IMR-90 (cell line): ENCODE measurements at regions not wholly inside any gene's neighbourhood (a gene's known extent, or its start where the extent isn't known, plus 50 kb on each side); places are given as distances from the start of the nearest gene placed in this dataset.

Experiments used
- BHLHE40 ChIP-seq: fragments of 150-350 bp; IDR thresholded peaks from 2 replicates; pipeline ENCODE4 v1.6.1; 2016; ENCODE audit warnings: mild to moderate bottlenecking, low read depth, low read length
- CEBPB ChIP-seq: IDR thresholded peaks from 2 replicates; pipeline ENCODE4 v1.6.1; 2012; ENCODE audit warnings: low read depth, low read length, improper control_type of control experiment
- ELK1 ChIP-seq: fragments of 150-350 bp; IDR thresholded peaks from 2 replicates; pipeline ENCODE4 v1.6.1; 2016; ENCODE audit warnings: low read depth, mild to moderate bottlenecking, low read length, moderate library complexity, borderline replicate concordance
- FOS ChIP-seq: fragments of 150-350 bp; IDR thresholded peaks from 2 replicates; pipeline ENCODE4 v1.6.1; 2016; ENCODE audit warnings: low read depth, low read length
- POLR2A ChIP-seq: IDR thresholded peaks from 2 replicates; pipeline ENCODE4 v1.6.1; 2012; ENCODE audit warnings: mild to moderate bottlenecking, low read depth, low read length
- RAD21 ChIP-seq: IDR thresholded peaks from 2 replicates; pipeline ENCODE4 v1.6.1; 2012; ENCODE audit warnings: low read length, improper control_type of control experiment
- RCOR1 ChIP-seq: IDR thresholded peaks from 2 replicates; pipeline ENCODE4 v1.6.1; 2012; ENCODE audit warnings: mild to moderate bottlenecking, low read length, improper control_type of control experiment; ENCODE audit not compliant: insufficient replicate concordance
- RFX5 ChIP-seq: IDR thresholded peaks from 2 replicates; pipeline ENCODE4 v1.8.0; 2012; ENCODE audit warnings: low read depth, mild to moderate bottlenecking, low read length, moderate library complexity
- SMC3 ChIP-seq: fragments of 150-350 bp; IDR thresholded peaks from 2 replicates; pipeline ENCODE4 v1.6.1; 2016; ENCODE audit warnings: low read depth, mild to moderate bottlenecking, antibody characterized with exemption, low read length, moderate library complexity
- TF ChIP-seq, protein P1 (sequence below): conservative IDR thresholded peaks from 2 replicates; pipeline ENCODE4 v1.5.1; 2012; ENCODE audit warnings: mild to moderate bottlenecking, low read depth, low read length, improper control_type of control experiment
- TF ChIP-seq, protein P2 (sequence below): fragments of 150-350 bp; IDR thresholded peaks from 2 replicates; pipeline ENCODE4 v1.6.1; 2017; ENCODE audit warnings: mild to moderate bottlenecking, antibody characterized with exemption, low read length, low read depth

DNA sequence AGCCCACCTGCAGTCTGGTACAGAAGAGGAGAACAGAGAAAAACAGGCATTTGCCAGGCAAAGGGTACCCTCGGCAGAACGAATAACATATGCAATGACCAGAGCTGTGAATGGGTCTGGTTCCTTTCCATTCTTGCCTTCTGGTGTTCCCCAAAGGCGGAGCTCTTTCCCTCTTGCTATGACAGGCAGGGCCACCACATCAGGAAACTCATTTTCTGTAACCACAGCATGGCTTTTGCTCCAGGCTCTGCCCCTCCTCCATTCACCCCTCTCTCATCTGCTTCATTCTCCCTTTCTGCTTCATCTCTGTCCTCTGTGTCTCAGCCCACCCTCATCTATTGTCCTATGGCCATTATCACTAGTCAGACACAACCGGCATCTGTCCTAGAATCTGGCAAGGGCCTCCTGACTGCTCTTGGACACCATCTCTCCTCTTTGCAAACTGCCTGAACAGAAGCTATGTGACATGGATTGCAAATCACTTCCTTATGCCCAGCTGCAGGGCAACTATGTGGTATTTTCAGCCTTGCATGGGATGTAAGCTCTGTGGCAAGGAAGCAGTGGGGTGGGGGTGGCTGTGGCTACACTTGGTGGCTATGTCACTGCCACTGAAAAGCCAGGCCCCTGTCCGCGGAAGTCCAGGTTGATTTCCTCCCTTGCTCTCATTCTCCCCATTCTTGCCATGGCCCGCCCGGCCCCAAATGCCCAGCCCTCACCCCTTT lies 78.8 kb upstream of the ABCD3 start:
- TF ChIP-seq ELK1 (no peak), POLR2A (no peak), BHLHE40 (no peak), CEBPB (no peak), RCOR1 (no peak), SMC3 (no peak), FOS (no peak), RAD21 (no peak), RFX5 (no peak)
- TF ChIP-seq, protein P1, sequence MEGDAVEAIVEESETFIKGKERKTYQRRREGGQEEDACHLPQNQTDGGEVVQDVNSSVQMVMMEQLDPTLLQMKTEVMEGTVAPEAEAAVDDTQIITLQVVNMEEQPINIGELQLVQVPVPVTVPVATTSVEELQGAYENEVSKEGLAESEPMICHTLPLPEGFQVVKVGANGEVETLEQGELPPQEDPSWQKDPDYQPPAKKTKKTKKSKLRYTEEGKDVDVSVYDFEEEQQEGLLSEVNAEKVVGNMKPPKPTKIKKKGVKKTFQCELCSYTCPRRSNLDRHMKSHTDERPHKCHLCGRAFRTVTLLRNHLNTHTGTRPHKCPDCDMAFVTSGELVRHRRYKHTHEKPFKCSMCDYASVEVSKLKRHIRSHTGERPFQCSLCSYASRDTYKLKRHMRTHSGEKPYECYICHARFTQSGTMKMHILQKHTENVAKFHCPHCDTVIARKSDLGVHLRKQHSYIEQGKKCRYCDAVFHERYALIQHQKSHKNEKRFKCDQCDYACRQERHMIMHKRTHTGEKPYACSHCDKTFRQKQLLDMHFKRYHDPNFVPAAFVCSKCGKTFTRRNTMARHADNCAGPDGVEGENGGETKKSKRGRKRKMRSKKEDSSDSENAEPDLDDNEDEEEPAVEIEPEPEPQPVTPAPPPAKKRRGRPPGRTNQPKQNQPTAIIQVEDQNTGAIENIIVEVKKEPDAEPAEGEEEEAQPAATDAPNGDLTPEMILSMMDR, result no peak
- TF ChIP-seq, protein P2, sequence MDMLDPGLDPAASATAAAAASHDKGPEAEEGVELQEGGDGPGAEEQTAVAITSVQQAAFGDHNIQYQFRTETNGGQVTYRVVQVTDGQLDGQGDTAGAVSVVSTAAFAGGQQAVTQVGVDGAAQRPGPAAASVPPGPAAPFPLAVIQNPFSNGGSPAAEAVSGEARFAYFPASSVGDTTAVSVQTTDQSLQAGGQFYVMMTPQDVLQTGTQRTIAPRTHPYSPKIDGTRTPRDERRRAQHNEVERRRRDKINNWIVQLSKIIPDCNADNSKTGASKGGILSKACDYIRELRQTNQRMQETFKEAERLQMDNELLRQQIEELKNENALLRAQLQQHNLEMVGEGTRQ, result no peak
